H9 (cell line): ENCODE measurements at regions not wholly inside any gene's neighbourhood (a gene's known extent, or its start where the extent isn't known, plus 50 kb on each side); places are given as distances from the start of the nearest gene placed in this dataset.

Experiments used
- DNase-seq: peaks from one replicate; pipeline ENCODE4 v3.0.0-alpha.2; 2017
- H2AFZ ChIP-seq: one replicate; pipeline ENCODE4 v1.6.1; 2013; ENCODE audit warnings: mild to moderate bottlenecking, low read length, control low read depth, moderate library complexity
- H2AK5ac ChIP-seq: 2 replicates; pipeline ENCODE4 v1.6.1; 2013; ENCODE audit warnings: low read length, control low read depth, mixed read lengths; ENCODE audit not compliant: insufficient read length
- H2BK120ac ChIP-seq: one replicate; pipeline ENCODE4 v1.6.1; 2013; ENCODE audit warnings: low read depth, mild to moderate bottlenecking, low read length, control low read depth, inconsistent platforms; ENCODE audit not compliant: poor library complexity, severe bottlenecking
- H2BK12ac ChIP-seq: 2 replicates; pipeline ENCODE4 v1.6.1; 2013; ENCODE audit warnings: low read length, control low read depth, mixed read lengths, low read depth; ENCODE audit not compliant: insufficient read length
- H2BK15ac ChIP-seq: 2 replicates; pipeline ENCODE4 v1.6.1; 2013; ENCODE audit warnings: low read depth, low read length, control low read depth
- H2BK20ac ChIP-seq: one replicate; pipeline ENCODE4 v1.6.1; 2013; ENCODE audit warnings: low read depth, mild to moderate bottlenecking, low read length, control low read depth, inconsistent platforms; ENCODE audit not compliant: poor library complexity, severe bottlenecking
- H2BK5ac ChIP-seq: 2 replicates; pipeline ENCODE4 v1.6.1; 2013; ENCODE audit warnings: low read length, control low read depth, mixed read lengths; ENCODE audit not compliant: insufficient read length
- H3K14ac ChIP-seq: 2 replicates; pipeline ENCODE4 v1.6.1; 2013; ENCODE audit warnings: low read length, control low read depth; ENCODE audit not compliant: insufficient read depth
- H3K18ac ChIP-seq: 2 replicates; pipeline ENCODE4 v1.6.1; 2013; ENCODE audit warnings: low read depth, mild to moderate bottlenecking, mixed read lengths, low read length, control low read depth; ENCODE audit not compliant: insufficient read length
- H3K23ac ChIP-seq: 2 replicates; pipeline ENCODE4 v1.6.1; 2013; ENCODE audit warnings: low read length, control low read depth, mixed read lengths, low read depth; ENCODE audit not compliant: insufficient read length
- H3K23me2 ChIP-seq: 2 replicates; pipeline ENCODE4 v1.6.1; 2013; ENCODE audit warnings: low read depth, mild to moderate bottlenecking, mixed read lengths, low read length, control low read depth; ENCODE audit not compliant: insufficient read length, poor library complexity, severe bottlenecking
- H3K27ac ChIP-seq: 2 replicates; pipeline ENCODE4 v1.5.1; 2013; ENCODE audit warnings: low read length, control low read depth, mixed read lengths, low read depth; ENCODE audit not compliant: insufficient read length
- H3K27me3 ChIP-seq: 2 replicates; pipeline ENCODE4 v1.6.1; 2013; ENCODE audit warnings: low read length, control low read depth, inconsistent platforms; ENCODE audit not compliant: insufficient read depth
- H3K4ac ChIP-seq: 2 replicates; pipeline ENCODE4 v1.6.1; 2013; ENCODE audit warnings: low read depth, mild to moderate bottlenecking, control low read depth, inconsistent platforms, low read length, moderate library complexity
- H3K4me1 ChIP-seq: 2 replicates; pipeline ENCODE4 v1.6.1; 2013; ENCODE audit warnings: low read length, control low read depth, inconsistent platforms; ENCODE audit not compliant: insufficient read depth
- H3K4me2 ChIP-seq: 2 replicates; pipeline ENCODE4 v1.6.1; 2013; ENCODE audit warnings: low read length, control low read depth, mixed read lengths; ENCODE audit not compliant: insufficient read length, insufficient read depth
- H3K56ac ChIP-seq: 2 replicates; pipeline ENCODE4 v1.6.1; 2013; ENCODE audit warnings: low read depth, mild to moderate bottlenecking, mixed read lengths, low read length, control low read depth; ENCODE audit not compliant: insufficient read length
- H3K79me1 ChIP-seq: 2 replicates; pipeline ENCODE4 v1.6.1; 2013; ENCODE audit warnings: low read depth, mild to moderate bottlenecking, moderate library complexity, low read length, control low read depth, inconsistent platforms; ENCODE audit not compliant: insufficient read depth, poor library complexity, severe bottlenecking
- H3K79me2 ChIP-seq: 2 replicates; pipeline ENCODE4 v1.6.1; 2013; ENCODE audit warnings: low read length, control low read depth, inconsistent platforms; ENCODE audit not compliant: insufficient read depth
- H3K9ac ChIP-seq: 2 replicates; pipeline ENCODE4 v1.6.1; 2013; ENCODE audit warnings: low read length, control low read depth, mixed read lengths; ENCODE audit not compliant: insufficient read length; ENCODE audit errors: extremely low read depth
- H3K9me3 ChIP-seq: one replicate; pipeline ENCODE4 v1.6.1; 2013; ENCODE audit warnings: low read depth, low read length, inconsistent platforms; ENCODE audit not compliant: control insufficient read depth
- H3T11ph ChIP-seq: one replicate; pipeline ENCODE4 v1.6.1; 2013; ENCODE audit warnings: mild to moderate bottlenecking, low read length, control low read depth, inconsistent platforms
- H4K20me1 ChIP-seq: one replicate; pipeline ENCODE4 v1.6.1; 2013; ENCODE audit not compliant: control insufficient read depth, insufficient read length, insufficient read depth
- H4K5ac ChIP-seq: 2 replicates; pipeline ENCODE4 v1.6.1; 2013; ENCODE audit warnings: low read depth, mild to moderate bottlenecking, mixed read lengths, low read length, control low read depth; ENCODE audit not compliant: insufficient read length
- H4K8ac ChIP-seq: replicated peaks from 2 replicates; pipeline ENCODE4 v1.6.1; 2013; ENCODE audit warnings: low read length, control low read depth, mixed read lengths, low read depth; ENCODE audit not compliant: insufficient read length
- H4K91ac ChIP-seq: 2 replicates; pipeline ENCODE4 v1.6.1; 2013; ENCODE audit warnings: low read depth, mild to moderate bottlenecking, moderate library complexity, mixed read lengths, low read length, control low read depth; ENCODE audit not compliant: insufficient read length
- H3K27ac Mint-ChIP-seq, 3 experiments: 2 replicates in 2 of 3; 3 replicates in 1 of 3; pipeline ENCODE4 v1.8.0; 2020 to 2021; ENCODE audit warnings: mixed read lengths in 3 of 3, mild to moderate bottlenecking in 1 of 3, moderate library complexity in 1 of 3
- H3K27me3 Mint-ChIP-seq: 2 replicates; pipeline ENCODE4 v1.8.0; 2021; ENCODE audit warnings: low read depth, mild to moderate bottlenecking, moderate library complexity, mixed read lengths
- H3K36me3 Mint-ChIP-seq, 3 experiments: 2 replicates in 2 of 3; 3 replicates in 1 of 3; pipeline ENCODE4 v1.8.0; 2020 to 2021; ENCODE audit warnings: low read depth in 3 of 3, mixed read lengths in 3 of 3; ENCODE audit not compliant: insufficient read depth in 1 of 3
- H3K4me1 Mint-ChIP-seq, 2 experiments: 2 replicates each; pipeline ENCODE4 v1.8.0; 2020; ENCODE audit warnings: mixed read lengths in 2 of 2
- H3K4me3 Mint-ChIP-seq, 2 experiments: 2 replicates in 1 of 2; 3 replicates in 1 of 2; pipeline ENCODE4 v1.8.0; 2020 to 2021; ENCODE audit warnings: mild to moderate bottlenecking in 2 of 2, mixed read lengths in 2 of 2, moderate library complexity in 1 of 2
- H3K9me3 Mint-ChIP-seq, 2 experiments: 2 replicates in 1 of 2; 3 replicates in 1 of 2; pipeline ENCODE4 v1.8.0; 2020; ENCODE audit warnings: mild to moderate bottlenecking in 2 of 2, mixed read lengths in 2 of 2, moderate library complexity in 1 of 2
- CTCF ChIP-seq: fragments of 200-600 bp; sonication (generic); conservative IDR thresholded peaks from 3 replicates; pipeline ENCODE4 v1.8.0; 2021; ENCODE audit warnings: antibody characterized with exemption, mild to moderate bottlenecking
- WGBS: extraction: QIAGEN DNeasy Blood & Tissue Kit; methylation state at CpG from one replicate; pipeline ENCODE4 v1.1.7; 2013; ENCODE audit warnings: missing lambda C conversion rate, low lambda C conversion rate, mixed read lengths; ENCODE audit not compliant: insufficient read length; ENCODE audit errors: extremely low coverage; 5-methylcytosine and 5-hydroxymethylcytosine counted together

GRCh38 chr5:168123631-168124528 lies 167.6 kb upstream of the WWC1 start:
- no peak overlapping the region for H3K23ac ChIP-seq
- no peaks in the 10 kb centered on the region for H3K23me2 ChIP-seq
- H2BK15ac ChIP-seq, result no peak overlapping the region
- no peak overlapping the region for H4K91ac ChIP-seq
- no CpG with 5 or more reads among the region's 8 CpGs for WGBS
- Mint-ChIP-seq H3K27me3 (peaks cover 3% of the 10 kb centered on the region), H3K9me3 (no peaks in the 10 kb centered on the region), H3K4me3 (no peak overlapping the region), H3K36me3 (no peaks in the 10 kb centered on the region), H3K4me1 (peaks cover 21 to 33% of the 10 kb centered on the region in 2 experiments), H3K27ac (no peak overlapping the region)
- no peak overlapping the region for H2BK5ac ChIP-seq
- H3K79me2 ChIP-seq, result no peaks in the 10 kb centered on the region
- H3K4ac ChIP-seq, result no peak overlapping the region
- H2BK20ac ChIP-seq, result no peak overlapping the region
- H3K4me1 ChIP-seq, result no peaks in the 10 kb centered on the region
- TF ChIP-seq CTCF, result no peak
- no peak for DNase-seq
- no peak overlapping the region for H3T11ph ChIP-seq
- no peaks in the 10 kb centered on the region for H4K20me1 ChIP-seq
- H2BK120ac ChIP-seq, result no peak overlapping the region
- H3K4me2 ChIP-seq, result no peak overlapping the region
- H3K27ac ChIP-seq, result no peak overlapping the region
- H4K5ac ChIP-seq, result no peak overlapping the region
- H3K56ac ChIP-seq, result no peak overlapping the region
- H4K8ac ChIP-seq, result no peak overlapping the region
- no peak overlapping the region for H2AFZ ChIP-seq
- no peak overlapping the region for H3K18ac ChIP-seq
- H3K14ac ChIP-seq, result no peak overlapping the region
- H2BK12ac ChIP-seq, result no peak overlapping the region
- no peaks in the 10 kb centered on the region for H3K9me3 ChIP-seq
- H3K79me1 ChIP-seq, result no peaks in the 10 kb centered on the region
- no peak overlapping the region for H2AK5ac ChIP-seq
- H3K9ac ChIP-seq, result no peak overlapping the region
- H3K27me3 ChIP-seq, result no peaks in the 10 kb centered on the region
